K562 (cell line): ENCODE measurements at regions not wholly inside any gene's neighbourhood (a gene's known extent, or its start where the extent isn't known, plus 50 kb on each side); places are given as distances from the start of the nearest gene placed in this dataset.

Experiments used
- ATAC-seq: fragments of 200-7000 bp; cut with Tn5 transposase; 3 replicates; pipeline ENCODE4 v1.9.1; 2020; ENCODE audit warnings: moderate library complexity
- BruUV-seq: library from RNA; stranded (reverse); fragments of 400-500 nt; replicated peaks from 2 replicates; lab custom pipeline; 2021; lab: Mats Ljungman, UMichigan
- CTCF ChIA-PET: fragments of 300-600 bp; formaldehyde crosslinking; extraction: SDS; loops from one replicate; lab custom pipeline; 2021; ENCODE audit warnings: low intra/inter-chr PET ratio; lab: Yijun Ruan, JAX
- POLR2A ChIA-PET: fragments of 300-600, 350-650 bp; sonication (Branson Sonifier 250); formaldehyde crosslinking; extraction: SDS; loops from one replicate; lab custom pipeline; 2021; ENCODE audit warnings: antibody characterized with exemption, inconsistent platforms; lab: Yijun Ruan, JAX
- DNase-seq, 4 experiments: peaks; one replicate each; pipeline versions ENCODE4 v3.0.0 to v3.0.0-alpha.2; 2011 to 2018; ENCODE audit warnings: low spot score in 3 of 4, mixed read lengths in 3 of 4; ENCODE audit errors: extremely low read depth in 1 of 4
- FAIRE-seq: peaks from 2 replicates; lab custom pipeline; 2011; peaks lifted over from hg19 to GRCh38; lab: Jason Lieb, UNC
- H2AFZ ChIP-seq: 2 replicates; pipeline ENCODE4 v1.6.0; 2011; ENCODE audit warnings: low read depth, low read length, control low read depth, inconsistent platforms
- H3K27ac ChIP-seq: fragments of 200-600 bp; 3 replicates; pipeline ENCODE4 v1.8.0; 2011; ENCODE audit warnings: low read depth, mild to moderate bottlenecking, control low read depth, inconsistent platforms, low read length, moderate library complexity, mixed read lengths; ENCODE audit errors: extremely low read depth
- H3K27me3 ChIP-seq, 2 experiments: fragments of 300-600 bp in 1 of 2; 2 replicates in 1 of 2; 3 replicates in 1 of 2; pipeline versions ENCODE4 v1.6.0 to v1.8.0; 2011; ENCODE audit warnings: inconsistent platforms in 2 of 2, low read length in 2 of 2, mild to moderate bottlenecking in 1 of 2, mixed read lengths in 1 of 2, moderate library complexity in 1 of 2; ENCODE audit not compliant: control insufficient read depth in 2 of 2, insufficient read depth in 2 of 2
- H3K36me3 ChIP-seq: fragments of 300-600 bp; 3 replicates; pipeline ENCODE4 v1.8.0; 2011; ENCODE audit warnings: mild to moderate bottlenecking, low read length, inconsistent platforms; ENCODE audit not compliant: control insufficient read depth, insufficient read depth
- H3K4me1 ChIP-seq, 2 experiments: fragments of 200-600 bp in 1 of 2; replicated peaks in 1 of 2; 2 replicates in 1 of 2; 3 replicates in 1 of 2; pipeline versions ENCODE4 v1.5.1 to v1.8.0; 2011; ENCODE audit warnings: inconsistent platforms in 2 of 2, low read length in 2 of 2, mild to moderate bottlenecking in 1 of 2, mixed read lengths in 1 of 2, moderate library complexity in 1 of 2; ENCODE audit not compliant: control insufficient read depth in 2 of 2, insufficient read depth in 2 of 2
- H3K4me2 ChIP-seq: 2 replicates; pipeline ENCODE4 v1.6.1; 2011; ENCODE audit warnings: low read length, control low read depth, inconsistent platforms, mixed read lengths; ENCODE audit not compliant: insufficient read depth
- H3K4me3 ChIP-seq: fragments of 200-600 bp; sonication (generic), shearing (Covaris generic); 2 replicates; pipeline ENCODE4 v1.5.1; 2016; ENCODE audit warnings: control low read depth, inconsistent platforms
- H3K79me2 ChIP-seq: fragments of 200-600 bp; 3 replicates; pipeline ENCODE4 v1.8.0; 2011; ENCODE audit warnings: low read length, inconsistent platforms; ENCODE audit not compliant: control insufficient read depth, insufficient read depth
- H3K9ac ChIP-seq, 2 experiments: 2 replicates each; pipeline versions ENCODE4 v1.6.0 to v1.6.1; 2011; ENCODE audit warnings: low read depth in 2 of 2, low read length in 2 of 2, control low read depth in 1 of 2, inconsistent platforms in 1 of 2, mild to moderate bottlenecking in 1 of 2, mixed read lengths in 1 of 2; ENCODE audit not compliant: insufficient read depth in 1 of 2
- H3K9me1 ChIP-seq: one replicate; pipeline ENCODE4 v1.6.0; 2011; ENCODE audit warnings: inconsistent platforms, mild to moderate bottlenecking, low read length, moderate library complexity; ENCODE audit not compliant: control insufficient read depth, insufficient read depth
- H3K9me3 ChIP-seq: replicated peaks from 2 replicates; pipeline ENCODE4 v1.5.1; 2011; ENCODE audit warnings: low read depth, low read length, inconsistent platforms; ENCODE audit not compliant: control insufficient read depth, insufficient read depth
- H4K20me1 ChIP-seq: replicated peaks from 2 replicates; pipeline ENCODE4 v1.6.1; 2011; ENCODE audit warnings: low read length, inconsistent platforms, mixed read lengths; ENCODE audit not compliant: control insufficient read depth, insufficient read depth
- CBFA2T2 ChIP-seq: fragments of 450-650 bp; conservative IDR thresholded peaks from 2 replicates; pipeline ENCODE4 v1.6.1; 2017; ENCODE audit warnings: mild to moderate bottlenecking
- CTCF ChIP-seq, 3 experiments: IDR thresholded peaks in 2 of 3; conservative IDR thresholded peaks in 1 of 3; 2 replicates each; pipeline ENCODE4 v1.5.1; 2011 to 2012; ENCODE audit warnings: low read length in 3 of 3, mild to moderate bottlenecking in 3 of 3, control low read depth in 2 of 3, improper control_type of control experiment in 1 of 3, inconsistent platforms in 1 of 3, low read depth in 1 of 3, mixed read lengths in 1 of 3, moderate library complexity in 1 of 3; ENCODE audit not compliant: insufficient read depth in 2 of 3
- RAD21 ChIP-seq, 2 experiments: fragments of 250-450 bp in 1 of 2; fragments of 450-650 bp in 1 of 2; sonication (Bioruptor Pico) in 1 of 2; formaldehyde crosslinking in 1 of 2; IDR thresholded peaks in 1 of 2; conservative IDR thresholded peaks in 1 of 2; 2 replicates each; pipeline versions ENCODE4 v1.4.0 to v1.8.0; 2020 to 2022; ENCODE audit warnings: mild to moderate bottlenecking in 2 of 2, moderate library complexity in 1 of 2
- ZNF263 ChIP-seq: sonication (generic); formaldehyde crosslinking; IDR thresholded peaks from 2 replicates; pipeline ENCODE4 v1.8.0; 2022; ENCODE audit warnings: mild to moderate bottlenecking, missing genetic modification reagents, borderline replicate concordance
- WGBS: fragments of 100-300 bp; shearing (Covaris generic); methylation state at CpG from one replicate; pipeline ENCODE4 v1.1.6; 2016; ENCODE audit warnings: low coverage, mixed read lengths; ENCODE audit not compliant: insufficient coverage; ENCODE audit errors: missing lambda C conversion rate; 5-methylcytosine and 5-hydroxymethylcytosine counted together
- in situ Hi-C: fragments of 300-500 bp; cut with MboI; formaldehyde crosslinking; loops from 4 replicates; pipeline ENCODE4 v1.15.0; 2018; ENCODE audit warnings: inconsistent platforms, mixed read lengths
- intact Hi-C: fragments of 100-400 bp; cut with micrococcal nuclease; formaldehyde crosslinking; loops from 2 replicates; pipeline ENCODE4 v1.14.2; 2022

- Histone ChIP-seq H2AFZ (no peak overlapping the region), H3K4me1 (0 out of 5 replicates have a peak, but pooled peaks cover 0 to 3% of the 10 kb centered on the region in 2 experiments), H3K79me2 (no peaks in the 10 kb centered on the region), H3K4me3 (no peak overlapping the region), H3K27me3 (no peaks in the 10 kb centered on the region), H3K27ac (no peak overlapping the region), H3K36me3 (no peaks in the 10 kb centered on the region), H3K9me1 (no peaks in the 10 kb centered on the region), H4K20me1 (no peaks in the 10 kb centered on the region), H3K4me2 (no peak overlapping the region), H3K9me3 (no peaks in the 10 kb centered on the region), H3K9ac (no peak overlapping the region)
- intact Hi-C loops = no loop called here
- in situ Hi-C loops = no loop called here
- 0% methylated on average over 9 of the region's 9 CpGs for WGBS
- CTCF ChIA-PET = no interaction called here
- TF ChIP-seq RAD21 (CRISPR knock-in tag; conservative IDR thresholded peaks at IDR 0.05 in 1 of 2, IDR thresholded peaks at IDR 0.05 in 1 of 2) (peak in 1 of 2 experiments; percentile 36; a peak in 2 of 4 replicates), CTCF (IDR thresholded peaks at IDR 0.05 in 2 of 3, conservative IDR thresholded peaks at IDR 0.05 in 1 of 3; ENCODE audit: insufficient read depth in 2 of 3, low read depth in 1 of 3, low read length in 3 of 3) (0 out of 6 replicates have a peak, but pooled peaks of 1 of the 3 experiments have one; percentile 13), ZNF263 (peak; percentile 36; the same call in 1 of the 2 replicates), CBFA2T2 (no peak)
- no peak for ATAC-seq
- no TSS peak for BruUV-seq
- DNase-seq = no peak
- FAIRE-seq = peak; percentile 19
- POLR2A ChIA-PET = interaction anchor here (0.7 kb wide), 1 partner anchor 44 kb away, joined by 4 read pairs; no protein-coding TSS in a partner anchor
Observed at GRCh38 chr4:71130827-71131603, 137.6 kb downstream of the DCK start.
